Mucosa of rectum (tissue), 2 donors: ENCODE measurements at regions not wholly inside any gene's neighbourhood (a gene's known extent, or its start where the extent isn't known, plus 50 kb on each side); places are given as distances from the start of the nearest gene placed in this dataset.

ENCODE experiments used
- H3K27ac ChIP-seq, 2 donors: one replicate each; pipeline ENCODE4 v1.7.0; 2013; ENCODE audit warnings: inconsistent platforms in 2 of 2, low read depth in 2 of 2, low read length in 2 of 2
- H3K27me3 ChIP-seq, 2 donors: one replicate each; pipeline ENCODE4 v1.7.0; 2013; ENCODE audit warnings: low read length in 2 of 2; ENCODE audit not compliant: control insufficient read depth in 2 of 2, insufficient read depth in 2 of 2
- H3K36me3 ChIP-seq, 2 donors: one replicate each; pipeline ENCODE4 v1.7.0; 2013; ENCODE audit warnings: low read length in 2 of 2; ENCODE audit not compliant: control insufficient read depth in 2 of 2, insufficient read depth in 2 of 2
- H3K4me1 ChIP-seq, 2 donors: one replicate each; pipeline ENCODE4 v1.7.0; 2013; ENCODE audit warnings: low read length in 2 of 2, mild to moderate bottlenecking in 1 of 2; ENCODE audit not compliant: control insufficient read depth in 2 of 2, insufficient read depth in 2 of 2
- H3K4me3 ChIP-seq, 2 donors: one replicate each; pipeline ENCODE4 v1.7.0; 2013; ENCODE audit warnings: low read length in 2 of 2
- H3K9ac ChIP-seq, 2 donors: one replicate each; pipeline ENCODE4 v1.7.0; 2013; ENCODE audit warnings: low read length in 2 of 2, low read depth in 1 of 2, mild to moderate bottlenecking in 1 of 2
- H3K9me3 ChIP-seq, 2 donors: one replicate each; pipeline ENCODE4 v1.7.0; 2013; ENCODE audit warnings: low read length in 2 of 2; ENCODE audit not compliant: control insufficient read depth in 2 of 2
- donor health status: healthy.
- donor health status: Normal muscosa, but diverticular disease.

GRCh38 chr6:165229216-165229615, 80.2 kb downstream of the C6orf118 start:
- no peaks in the 10 kb centered on the region for H3K4me1 ChIP-seq
- H3K9ac ChIP-seq: no peak overlapping the region
- no peaks in the 10 kb centered on the region for H3K36me3 ChIP-seq
- no peak overlapping the region for H3K4me3 ChIP-seq
- no peak overlapping the region for H3K27ac ChIP-seq
- H3K27me3 ChIP-seq: no peaks in the 10 kb centered on the region
- peaks cover 0 to 3% of the 10 kb centered on the region in 2 donors for H3K9me3 ChIP-seq

- Histone ChIP-seq H3K4me3 (no peak overlapping the region), H3K27ac (no peak overlapping the region), H3K9ac (no peak overlapping the region), H3K36me3 (no peaks in the 10 kb centered on the region), H3K27me3 (no peaks in the 10 kb centered on the region), H3K9me3 (peaks cover 0 to 4% of the 10 kb centered on the region in 2 donors), H3K4me1 (no peaks in the 10 kb centered on the region)
Measured at GRCh38 chr6:165227644-165228329, 81.6 kb downstream of the C6orf118 start.

GRCh38 chr6:165223736-165224135, 85.7 kb downstream of the C6orf118 start:
- Histone ChIP-seq H3K9me3 (peaks cover 2 to 6% of the 10 kb centered on the region in 2 donors), H3K36me3 (no peaks in the 10 kb centered on the region), H3K27me3 (no peaks in the 10 kb centered on the region), H3K9ac (no peak overlapping the region), H3K4me1 (no peaks in the 10 kb centered on the region), H3K27ac (no peak overlapping the region), H3K4me3 (no peak overlapping the region)

GRCh38 chr6:165223101-165223500, 86.3 kb downstream of the C6orf118 start:
- H3K4me3 ChIP-seq: no peak overlapping the region
- H3K9ac ChIP-seq: no peak overlapping the region

GRCh38 chr6:165222315-165223025, 86.9 kb downstream of the C6orf118 start:
- Histone ChIP-seq H3K27me3 (no peaks in the 10 kb centered on the region), H3K36me3 (no peaks in the 10 kb centered on the region), H3K9me3 (peaks cover 2 to 6% of the 10 kb centered on the region in 2 donors), H3K4me1 (no peaks in the 10 kb centered on the region), H3K9ac (no peak overlapping the region), H3K4me3 (no peak overlapping the region), H3K27ac (no peak overlapping the region)

More at GRCh38 chr6:165223101-165223500, 86.3 kb downstream of the C6orf118 start:
- Histone ChIP-seq H3K27ac (no peak overlapping the region), H3K9me3 (peaks cover 2 to 6% of the 10 kb centered on the region in 2 donors), H3K4me1 (no peaks in the 10 kb centered on the region), H3K27me3 (no peaks in the 10 kb centered on the region), H3K36me3 (no peaks in the 10 kb centered on the region)

- H3K4me1 ChIP-seq: no peaks in the 10 kb centered on the region
- H3K36me3 ChIP-seq: no peaks in the 10 kb centered on the region
- no peaks in the 10 kb centered on the region for H3K27me3 ChIP-seq
- no peak overlapping the region for H3K27ac ChIP-seq
- no peak overlapping the region for H3K9ac ChIP-seq
- no peak overlapping the region for H3K4me3 ChIP-seq
- peaks cover 3 to 8% of the 10 kb centered on the region in 2 donors for H3K9me3 ChIP-seq
Measured at GRCh38 chr6:165220045-165220444, 89.4 kb downstream of the C6orf118 start.

GRCh38 chr6:165219629-165220028, 89.8 kb downstream of the C6orf118 start:
- Histone ChIP-seq H3K4me3 (no peak overlapping the region), H3K9me3 (peaks cover 3 to 8% of the 10 kb centered on the region in 2 donors), H3K36me3 (no peaks in the 10 kb centered on the region)

GRCh38 chr6:165218829-165219228, 90.6 kb downstream of the C6orf118 start:
- H3K27me3 ChIP-seq: no peaks in the 10 kb centered on the region
- H3K9ac ChIP-seq: no peak overlapping the region
- no peak overlapping the region for H3K4me3 ChIP-seq
- H3K4me1 ChIP-seq: no peaks in the 10 kb centered on the region
- no peak overlapping the region for H3K27ac ChIP-seq
- no peaks in the 10 kb centered on the region for H3K36me3 ChIP-seq
- H3K9me3 ChIP-seq: peaks cover 3 to 8% of the 10 kb centered on the region in 2 donors

More at GRCh38 chr6:165219629-165220028, 89.8 kb downstream of the C6orf118 start:
- Histone ChIP-seq H3K9ac (no peak overlapping the region), H3K4me1 (no peaks in the 10 kb centered on the region), H3K27ac (no peak overlapping the region), H3K27me3 (no peaks in the 10 kb centered on the region)

- Histone ChIP-seq H3K36me3 (no peaks in the 10 kb centered on the region), H3K27me3 (no peaks in the 10 kb centered on the region), H3K4me3 (no peak overlapping the region), H3K9ac (no peak overlapping the region), H3K4me1 (no peaks in the 10 kb centered on the region), H3K27ac (no peak overlapping the region), H3K9me3 (no peaks in the 10 kb centered on the region)
Measured at GRCh38 chr6:165206798-165207197, 102.6 kb downstream of the C6orf118 start.

- Histone ChIP-seq H3K27ac (no peak overlapping the region), H3K4me1 (no peaks in the 10 kb centered on the region), H3K4me3 (no peak overlapping the region), H3K36me3 (no peaks in the 10 kb centered on the region), H3K9me3 (no peaks in the 10 kb centered on the region), H3K27me3 (no peaks in the 10 kb centered on the region), H3K9ac (no peak overlapping the region)
Measured at GRCh38 chr6:165205632-165206031, 103.8 kb downstream of the C6orf118 start.
